H1 (cell line): ENCODE measurements at regions not wholly inside any gene's neighbourhood (a gene's known extent, or its start where the extent isn't known, plus 50 kb on each side); places are given as distances from the start of the nearest gene placed in this dataset. TPM values are rescaled to one million over a fixed set of nuclear protein-coding genes. Genes with fewer than 3 reads are reported as not detected.

Source experiments
- small RNA-seq: library from polyadenylated mRNA; stranded (forward); fragments of <200 nt; extraction: miRNeasy Mini kit (QIAGEN cat#:217004); gene quantifications from one replicate; pipeline ENCODE3, GENCODE V24; 2013; ENCODE audit not compliant: insufficient read depth

Small RNA genes lying in the stretch of these regions (small RNA-seq; reads per million reads assigned to genes)
- gene AL391987.6, result not detected
